NCI-H146 treated with DMSO at 0.1 percent for 48 hours (cell line): ENCODE measurements at regions not wholly inside any gene's neighbourhood (a gene's known extent, or its start where the extent isn't known, plus 50 kb on each side); places are given as distances from the start of the nearest gene placed in this dataset.
"Not testable (repeated sequence)": the region's sequence is repeated elsewhere in the genome, so short reads cannot be mapped to it uniquely, and the experiment has no call there.

Source experiments
- DNase-seq: peaks from one replicate; lab custom pipeline; 2025; ENCODE audit not compliant: unreplicated experiment; lab: John Stamatoyannopoulos, UW

GRCh38 chr14:104303705-104304425 lies 165.5 kb downstream of the KIF26A start:
- no peak for DNase-seq

- DNase-seq: no peak
Measured at GRCh38 chr14:104304451-104305351, 166.3 kb downstream of the KIF26A start.

- no peak for DNase-seq
Measured at GRCh38 chr14:104305511-104306449, 167.4 kb downstream of the KIF26A start.

- DNase-seq: no peak
Measured at GRCh38 chr14:104306450-104307040, 168.2 kb downstream of the KIF26A start.

DNA sequence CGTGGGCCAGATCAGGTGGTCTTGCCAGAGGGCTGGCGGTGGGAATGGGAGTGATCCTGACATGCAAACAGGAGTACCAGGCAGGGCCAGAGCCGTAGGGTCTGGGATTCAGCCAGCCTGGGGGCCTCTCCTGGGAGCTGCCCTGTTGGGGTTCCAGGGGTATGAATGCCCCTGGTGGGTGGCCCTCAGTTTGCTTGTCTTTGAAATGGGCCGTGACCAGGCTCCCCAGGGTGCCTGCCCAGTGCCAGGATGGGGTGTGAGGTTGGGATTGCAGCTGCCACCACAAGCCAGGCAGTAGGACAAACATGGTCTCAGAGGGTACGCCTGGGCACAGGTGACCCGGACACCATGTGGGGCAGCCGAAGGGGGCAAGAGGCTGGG lies 168.8 kb downstream of the KIF26A start:
- no peak for DNase-seq

GRCh38 chr14:104307627-104308401 lies 169.4 kb downstream of the KIF26A start:
- DNase-seq: no peak

GRCh38 chr14:104308534-104308933 lies 170.1 kb downstream of the KIF26A start:
- DNase-seq: not testable (repeated sequence)

DNA sequence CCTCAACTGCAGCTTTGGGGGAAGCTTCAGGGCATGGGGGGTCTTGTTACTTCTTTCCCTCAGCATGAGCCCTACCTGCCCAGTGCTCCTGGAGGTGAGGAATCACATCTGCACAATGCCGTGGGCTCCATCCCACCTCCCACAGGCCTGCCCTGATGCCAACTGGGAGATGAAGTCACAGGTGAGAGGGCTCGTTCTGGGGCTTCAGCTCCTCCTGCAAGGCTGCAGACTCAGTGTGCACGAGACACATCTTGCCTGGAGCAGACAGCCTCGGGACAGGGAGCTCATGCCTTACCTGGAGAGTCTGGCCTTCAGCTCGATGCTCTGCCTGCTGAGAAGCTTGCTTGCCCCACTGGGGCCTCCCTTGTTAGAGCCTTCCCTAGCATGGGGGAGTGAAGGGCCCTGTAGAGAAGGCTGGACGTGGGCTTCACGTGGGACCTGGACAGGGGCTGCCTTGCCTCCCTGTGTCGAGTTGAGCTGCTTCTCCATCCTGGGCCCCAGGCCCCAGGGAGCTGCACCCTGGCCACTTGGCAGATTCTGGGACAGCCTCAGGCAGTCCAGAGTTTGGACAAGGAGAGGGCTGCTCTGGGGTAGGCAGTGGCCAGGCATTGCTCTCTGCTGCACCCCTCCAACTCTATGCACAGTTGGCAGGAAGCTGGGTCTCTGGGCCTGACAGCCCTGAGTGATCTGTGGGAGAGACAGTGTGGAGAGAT lies 171.4 kb downstream of the KIF26A start:
- no peak for DNase-seq

- no peak for DNase-seq
Measured at GRCh38 chr14:104311358-104311757, 173.0 kb downstream of the KIF26A start.

DNA sequence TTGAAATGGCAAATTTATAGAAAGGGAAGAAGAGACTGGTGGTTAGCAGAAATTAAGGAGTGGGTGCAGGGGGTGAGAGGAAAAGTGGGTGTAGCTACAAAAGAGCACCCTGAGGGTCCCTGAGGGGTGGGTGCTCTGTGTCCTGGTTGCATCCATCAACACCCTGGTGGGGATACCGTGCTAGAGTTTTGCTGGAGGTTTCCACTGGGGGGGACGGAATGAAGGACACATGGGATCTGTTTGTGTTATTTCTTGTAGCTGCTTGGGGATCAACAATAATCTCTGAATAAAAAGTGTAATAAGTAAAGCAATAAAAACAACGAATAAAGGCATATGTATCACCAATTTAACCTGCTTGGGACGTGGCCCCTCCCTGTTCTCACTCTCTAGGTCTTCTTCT lies 175.3 kb downstream of the KIF26A start:
- no peak for DNase-seq

DNA sequence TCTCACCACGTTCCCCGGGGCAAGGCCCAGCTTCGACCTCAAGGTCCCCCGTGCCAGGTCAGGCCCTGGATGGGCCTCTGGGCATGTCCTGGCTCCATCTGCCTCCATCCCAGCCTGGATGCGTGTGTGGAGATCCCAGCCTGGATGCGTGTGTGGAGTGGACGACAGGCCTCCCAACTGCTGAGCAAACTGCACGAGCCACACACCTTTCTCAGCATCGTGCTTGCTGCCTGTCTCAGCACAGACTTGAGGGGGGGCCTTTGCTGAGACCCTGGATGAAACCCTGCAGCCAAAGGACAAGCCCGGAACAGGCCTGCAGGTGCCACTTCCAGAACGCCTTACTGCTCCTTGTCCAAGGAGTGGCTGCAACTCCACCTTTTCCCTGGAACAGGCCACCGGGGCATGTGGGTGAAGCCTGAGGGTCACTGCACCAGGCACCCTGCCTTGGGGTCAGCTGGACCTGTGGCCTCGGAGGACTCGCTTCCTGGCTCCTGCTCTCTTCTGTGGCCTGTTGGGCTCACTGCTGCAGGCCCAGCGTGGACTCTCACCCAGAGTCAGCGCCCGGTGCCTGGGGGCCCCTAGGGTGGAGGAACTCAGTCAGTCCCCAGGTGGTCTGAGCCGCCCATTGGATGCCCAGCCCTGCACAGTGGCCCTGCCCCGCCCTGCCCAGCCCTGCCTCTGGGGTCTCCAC lies 176.0 kb downstream of the KIF26A start:
- DNase-seq: no peak

GRCh38 chr14:104315169-104315568 lies 176.8 kb downstream of the KIF26A start:
- DNase-seq: no peak

DNA sequence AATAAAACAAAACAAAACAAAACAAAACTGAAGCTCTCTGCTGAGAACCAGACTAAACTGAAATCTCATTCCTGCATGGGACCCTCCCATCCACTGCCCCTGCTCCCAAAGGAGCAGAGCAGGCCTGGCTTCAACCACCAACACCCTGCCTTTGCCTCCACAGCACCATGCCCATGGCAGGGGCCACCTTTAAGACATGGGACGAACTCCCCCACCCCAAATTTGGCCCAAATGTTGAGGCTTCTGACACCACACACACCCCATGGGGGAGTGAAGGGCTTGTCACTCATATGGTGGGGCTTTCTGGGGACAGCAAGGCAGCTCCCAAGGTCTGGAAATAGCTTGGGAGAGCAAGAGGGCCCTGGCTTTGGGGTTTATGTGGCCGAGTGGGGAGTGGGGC lies 177.2 kb downstream of the KIF26A start:
- DNase-seq: no peak

DNA sequence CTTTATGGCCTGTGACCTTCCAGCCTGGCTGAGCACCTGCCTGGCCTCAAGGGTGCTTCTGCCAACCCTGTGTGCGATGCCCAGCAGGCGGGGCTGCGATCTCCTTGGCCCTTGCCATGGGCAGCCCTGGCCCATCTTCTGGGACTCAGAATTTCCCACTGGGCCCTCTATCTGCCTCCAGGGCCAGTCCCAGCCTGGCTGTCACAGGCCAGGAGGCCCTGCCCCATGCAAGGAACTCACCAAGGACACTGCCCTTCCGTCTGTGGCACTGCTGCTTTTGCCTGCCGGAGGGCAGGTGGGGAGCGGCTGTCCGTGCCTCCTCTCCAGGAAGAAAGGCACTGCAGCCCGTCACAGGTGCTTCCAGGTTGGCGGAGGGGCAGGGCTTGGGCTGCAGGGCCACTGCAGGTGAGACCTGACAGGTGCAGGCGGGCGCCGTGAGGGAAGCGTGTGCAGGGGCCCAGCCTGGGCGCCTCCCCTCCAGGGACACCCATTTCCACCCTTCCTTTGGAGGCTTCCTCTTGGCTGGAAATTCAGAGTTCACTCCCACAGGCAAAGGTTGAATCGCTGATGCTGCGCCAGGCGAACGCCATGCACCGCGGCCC lies 177.8 kb downstream of the KIF26A start:
- DNase-seq: no peak

DNA sequence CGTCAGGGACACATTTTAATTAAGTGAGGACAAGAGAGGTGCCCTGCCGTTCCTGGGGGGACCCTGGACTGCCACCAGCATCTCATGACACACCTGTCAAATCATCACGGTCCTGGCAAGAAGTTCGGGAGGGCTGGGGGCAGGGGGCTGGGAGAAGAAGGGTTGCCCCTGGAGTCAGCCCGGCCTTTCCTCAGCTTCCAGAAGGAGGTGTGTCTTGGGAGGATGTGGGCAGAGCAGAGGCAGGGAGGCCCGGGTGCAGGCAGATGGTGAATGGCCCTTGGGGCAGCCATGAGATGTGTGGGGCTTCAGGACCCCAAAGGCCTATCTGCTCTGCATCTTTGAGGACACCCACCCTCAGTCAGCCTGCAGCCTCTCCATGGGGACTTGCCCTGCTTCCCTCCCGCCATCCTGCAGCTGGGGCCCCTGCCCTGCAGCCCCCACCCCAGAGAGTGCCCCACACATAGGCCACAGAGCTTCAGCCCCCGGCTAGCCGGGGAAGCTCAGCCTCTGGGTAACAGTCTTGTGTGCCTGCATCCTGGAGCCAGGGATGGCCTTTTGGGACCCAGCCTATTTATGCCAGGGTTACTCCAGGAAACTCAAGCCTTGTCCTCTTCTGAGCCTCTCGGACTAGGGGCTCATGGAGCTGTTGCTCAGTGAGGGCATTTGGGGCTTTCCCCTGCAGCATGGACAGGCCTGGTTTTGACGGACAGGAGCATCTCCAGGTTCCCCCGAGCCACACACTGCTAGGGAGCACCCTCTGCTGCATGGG lies 178.5 kb downstream of the KIF26A start:
- no peak for DNase-seq

GRCh38 chr14:104317492-104317805 lies 179.1 kb downstream of the KIF26A start:
- no peak for DNase-seq

DNA sequence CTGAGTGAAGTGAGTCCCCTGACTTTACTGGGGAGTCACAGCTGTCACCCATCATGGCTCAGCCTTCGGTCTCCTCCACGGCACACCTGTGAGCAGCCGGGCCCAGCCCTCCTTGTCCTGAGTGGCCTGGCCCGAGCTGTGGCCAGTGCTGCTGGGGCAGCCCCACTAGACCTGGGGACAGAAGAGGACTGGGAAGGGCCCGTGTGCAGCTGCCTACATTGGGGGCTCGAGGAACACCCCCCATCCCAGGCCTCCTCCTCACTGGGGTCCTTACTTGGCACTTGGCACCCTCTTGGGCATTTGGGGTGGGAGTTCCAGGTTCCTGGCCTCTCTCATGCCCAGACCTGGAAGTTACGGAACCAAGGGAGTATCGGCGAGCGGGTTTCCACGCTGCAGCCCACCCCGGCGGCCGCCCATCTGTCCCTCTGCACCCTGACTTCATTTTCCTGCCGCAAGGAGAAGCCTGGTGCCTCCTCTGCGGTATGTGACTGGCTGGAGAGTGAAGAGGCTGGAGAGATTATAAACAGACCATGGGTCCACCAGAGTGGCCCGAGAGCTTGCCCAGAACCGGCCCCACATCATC lies 179.7 kb downstream of the KIF26A start:
- no peak for DNase-seq
